Keratinocyte (primary cell): ENCODE measurements at regions not wholly inside any gene's neighbourhood (a gene's known extent, or its start where the extent isn't known, plus 50 kb on each side); places are given as distances from the start of the nearest gene placed in this dataset.

Experiments used
- CTCF ChIP-seq, 3 experiments: IDR thresholded peaks in 1 of 3; conservative IDR thresholded peaks in 1 of 3; optimal IDR thresholded peaks in 1 of 3; 2 replicates in 2 of 3; 3 replicates in 1 of 3; pipeline versions ENCODE3 to v1.5.1; 2011; ENCODE audit warnings: low read length in 3 of 3, mild to moderate bottlenecking in 3 of 3, moderate library complexity in 2 of 3, control low read depth in 1 of 3, inconsistent platforms in 1 of 3; ENCODE audit not compliant: insufficient read depth in 2 of 3; ENCODE audit errors: extremely low read depth in 1 of 3
- EZH2 ChIP-seq: IDR thresholded peaks from one replicate; pipeline ENCODE4 v1.6.1; 2012; ENCODE audit warnings: inconsistent platforms, mild to moderate bottlenecking, low read length, moderate library complexity

- TF ChIP-seq CTCF (optimal IDR thresholded peaks at IDR 0.05 in 1 of 3, IDR thresholded peaks at IDR 0.05 in 1 of 3, conservative IDR thresholded peaks at IDR 0.05 in 1 of 3; ENCODE audit: extremely low read depth in 1 of 3, insufficient read depth in 2 of 3, low read length in 3 of 3) (no peak), EZH2 (no peak)
These were observed 582.0 kb upstream of the TMPRSS15 start for GRCh38 chr21:18985584-18985983.
